Bronchial epithelial cell (primary cell): ENCODE measurements at regions not wholly inside any gene's neighbourhood (a gene's known extent, or its start where the extent isn't known, plus 50 kb on each side); places are given as distances from the start of the nearest gene placed in this dataset.

Experiments used
- DNase-seq: peaks from one replicate; pipeline ENCODE4 v3.0.0-alpha.2; 2010; ENCODE audit warnings: low read depth
- FAIRE-seq: peaks from 2 replicates; lab custom pipeline; 2011; peaks lifted over from hg19 to GRCh38; lab: Jason Lieb, UNC
- H3K27me3 ChIP-seq: 2 replicates; pipeline ENCODE4 v1.5.1; 2011; ENCODE audit warnings: low read length; ENCODE audit not compliant: control insufficient read depth, insufficient read depth
- H3K36me3 ChIP-seq: 2 replicates; pipeline ENCODE4 v1.5.1; 2011; ENCODE audit warnings: low read length; ENCODE audit not compliant: control insufficient read depth, insufficient read depth
- H3K4me3 ChIP-seq: 2 replicates; pipeline ENCODE4 v1.5.1; 2011; ENCODE audit warnings: mild to moderate bottlenecking, low read depth, low read length, control low read depth
- CTCF ChIP-seq: IDR thresholded peaks from 2 replicates; pipeline ENCODE4 v1.5.1; 2011; ENCODE audit warnings: mild to moderate bottlenecking, moderate library complexity, low read length, control low read depth, inconsistent platforms; ENCODE audit not compliant: insufficient read depth, severe bottlenecking

DNA sequence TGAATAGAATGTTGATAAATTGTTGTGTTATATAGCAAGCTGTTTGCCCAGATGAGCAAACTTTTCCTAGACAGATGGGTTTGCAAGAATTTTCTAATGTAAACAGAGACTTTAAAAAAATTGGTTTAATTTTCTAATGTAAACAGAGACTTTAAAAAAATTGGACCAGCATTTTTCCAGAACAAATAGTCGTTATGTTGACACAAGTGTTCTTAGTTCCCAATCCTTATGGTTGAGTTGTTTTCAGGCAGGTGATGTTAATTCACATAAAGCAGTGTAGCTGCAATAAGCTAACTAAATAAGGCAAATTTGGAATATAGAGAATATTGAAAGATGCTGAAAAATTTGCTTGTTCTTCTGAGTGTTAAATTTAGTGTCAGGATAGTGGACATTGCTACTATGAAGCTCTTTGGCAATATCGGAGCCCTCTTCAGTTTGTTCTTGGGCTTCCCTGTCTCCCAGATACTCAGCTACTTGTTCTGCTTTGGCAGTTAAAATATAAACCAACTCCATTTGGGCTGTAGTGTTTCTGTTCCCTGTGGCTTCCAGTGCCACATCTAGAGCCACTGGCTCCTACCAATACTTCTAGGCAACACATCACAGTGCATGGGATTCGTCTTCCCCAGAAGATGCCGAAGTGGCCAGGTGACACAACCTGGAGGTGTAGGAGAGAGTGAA is 105.7 kb downstream of the DYNAP start:
- H3K36me3 ChIP-seq, result no peaks in the 10 kb centered on the region
- TF ChIP-seq CTCF, result no peak
- no peaks in the 10 kb centered on the region for H3K27me3 ChIP-seq
- FAIRE-seq (no peak), DNase-seq (no peak)
- no peak overlapping the region for H3K4me3 ChIP-seq

- no peak overlapping the region for H3K4me3 ChIP-seq
- no peaks in the 10 kb centered on the region for H3K36me3 ChIP-seq
- H3K27me3 ChIP-seq, result no peaks in the 10 kb centered on the region
- DNase-seq, result no peak
- FAIRE-seq, result no peak
- TF ChIP-seq CTCF, result no peak
Measured at GRCh38 chr18:54700580-54700979, 109.5 kb downstream of the DYNAP start.

- TF ChIP-seq CTCF, result no peak
- FAIRE-seq, result no peak
- Histone ChIP-seq H3K4me3 (no peak overlapping the region), H3K36me3 (no peaks in the 10 kb centered on the region), H3K27me3 (no peaks in the 10 kb centered on the region)
- no peak for DNase-seq
Measured at GRCh38 chr18:54702686-54703085, 111.6 kb downstream of the DYNAP start.

- no peak for TF ChIP-seq CTCF
- FAIRE-seq (no peak), DNase-seq (no peak)
- Histone ChIP-seq H3K36me3 (no peaks in the 10 kb centered on the region), H3K27me3 (no peaks in the 10 kb centered on the region), H3K4me3 (no peak overlapping the region)
Measured at GRCh38 chr18:54710074-54710899, 118.0 kb upstream of the RAB27B start.

- H3K36me3 ChIP-seq, result no peaks in the 10 kb centered on the region
- no peak overlapping the region for H3K4me3 ChIP-seq
- no peaks in the 10 kb centered on the region for H3K27me3 ChIP-seq
- FAIRE-seq (no peak), DNase-seq (no peak)
- no peak for TF ChIP-seq CTCF
Measured at GRCh38 chr18:54710900-54711281, 117.4 kb upstream of the RAB27B start.
